ENCODE measurements at regions not wholly inside any gene's neighbourhood (a gene's known extent, or its start where the extent isn't known, plus 50 kb on each side); places are given as distances from the start of the nearest gene placed in this dataset.

DNA sequence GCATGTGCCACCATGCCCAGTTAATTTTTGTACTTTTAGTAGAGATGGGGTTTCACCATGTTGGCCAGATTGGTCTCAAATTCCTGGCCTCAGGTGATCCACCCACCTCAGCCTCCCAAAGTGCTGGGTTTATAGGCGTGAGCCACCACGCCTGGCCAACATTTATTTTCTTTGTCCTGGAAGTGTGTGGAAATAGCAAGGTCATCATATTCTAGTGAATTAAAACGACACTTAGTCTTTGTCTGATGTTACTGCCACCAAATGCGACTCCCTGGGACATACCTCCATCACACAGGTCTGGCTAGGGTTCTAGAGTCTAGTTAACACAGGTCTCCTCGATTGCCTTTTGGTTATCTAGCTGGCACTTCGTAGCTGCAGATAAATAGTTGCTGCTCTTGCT, 203.1 kb downstream of the AASDH start:
- H3K27ac ChIP-seq, result no peak overlapping the region
- DNase-seq (ENCODE audit: low spot score), result no peak
- H3K4me1 ChIP-seq (ENCODE audit: insufficient read depth), result peaks cover 11% of the 10 kb centered on the region
- H3K4me3 ChIP-seq, result no peak overlapping the region
- no peak overlapping the region for H3K4me2 ChIP-seq
- no peaks in the 10 kb centered on the region for H3K9me3 ChIP-seq (ENCODE audit: low read depth)
- no peaks in the 10 kb centered on the region for H4K20me1 ChIP-seq (ENCODE audit: insufficient read depth, poor library complexity, severe bottlenecking)
- H3K9me2 ChIP-seq (replicated peaks; ENCODE audit: insufficient read depth), result no peaks in the 10 kb centered on the region
- 87% methylated on average over 6 of the region's 6 CpGs for WGBS (ENCODE audit: low lambda C conversion rate, missing lambda C conversion rate)
- H3K27me3 ChIP-seq, result no peaks in the 10 kb centered on the region
- no peaks in the 10 kb centered on the region for H3K79me2 ChIP-seq
- no peak overlapping the region for H2AFZ ChIP-seq
- no peaks in the 10 kb centered on the region for H3K36me3 ChIP-seq (replicated peaks; ENCODE audit: insufficient read depth, low read depth)
- TF ChIP-seq, protein P1, sequence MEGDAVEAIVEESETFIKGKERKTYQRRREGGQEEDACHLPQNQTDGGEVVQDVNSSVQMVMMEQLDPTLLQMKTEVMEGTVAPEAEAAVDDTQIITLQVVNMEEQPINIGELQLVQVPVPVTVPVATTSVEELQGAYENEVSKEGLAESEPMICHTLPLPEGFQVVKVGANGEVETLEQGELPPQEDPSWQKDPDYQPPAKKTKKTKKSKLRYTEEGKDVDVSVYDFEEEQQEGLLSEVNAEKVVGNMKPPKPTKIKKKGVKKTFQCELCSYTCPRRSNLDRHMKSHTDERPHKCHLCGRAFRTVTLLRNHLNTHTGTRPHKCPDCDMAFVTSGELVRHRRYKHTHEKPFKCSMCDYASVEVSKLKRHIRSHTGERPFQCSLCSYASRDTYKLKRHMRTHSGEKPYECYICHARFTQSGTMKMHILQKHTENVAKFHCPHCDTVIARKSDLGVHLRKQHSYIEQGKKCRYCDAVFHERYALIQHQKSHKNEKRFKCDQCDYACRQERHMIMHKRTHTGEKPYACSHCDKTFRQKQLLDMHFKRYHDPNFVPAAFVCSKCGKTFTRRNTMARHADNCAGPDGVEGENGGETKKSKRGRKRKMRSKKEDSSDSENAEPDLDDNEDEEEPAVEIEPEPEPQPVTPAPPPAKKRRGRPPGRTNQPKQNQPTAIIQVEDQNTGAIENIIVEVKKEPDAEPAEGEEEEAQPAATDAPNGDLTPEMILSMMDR (IDR thresholded peaks at IDR 0.05; ENCODE audit: poor library complexity), result no peak
- no peak for TF ChIP-seq EZH2phosphoT487 (IDR thresholded peaks at IDR 0.05; ENCODE audit: low read depth, severe bottlenecking, unreplicated experiment)
- no peak for TF ChIP-seq EZH2 (IDR thresholded peaks at IDR 0.05; ENCODE audit: borderline replicate concordance)

- H3K27me3 ChIP-seq, result no peaks in the 10 kb centered on the region
- TF ChIP-seq, protein P1 (IDR thresholded peaks at IDR 0.05; ENCODE audit: poor library complexity), result no peak
- TF ChIP-seq EZH2 (IDR thresholded peaks at IDR 0.05; ENCODE audit: borderline replicate concordance) (no peak), EZH2phosphoT487 (IDR thresholded peaks at IDR 0.05; ENCODE audit: low read depth, severe bottlenecking, unreplicated experiment) (no peak)
- no peak overlapping the region for H2AFZ ChIP-seq
- no peak overlapping the region for H3K4me2 ChIP-seq
- no peaks in the 10 kb centered on the region for H3K36me3 ChIP-seq (replicated peaks; ENCODE audit: insufficient read depth, low read depth)
- no peaks in the 10 kb centered on the region for H3K9me3 ChIP-seq (ENCODE audit: low read depth)
- H3K79me2 ChIP-seq, result no peaks in the 10 kb centered on the region
- 87% methylated on average over 11 of the region's 11 CpGs for WGBS (ENCODE audit: low lambda C conversion rate, missing lambda C conversion rate)
- peaks cover 11% of the 10 kb centered on the region for H3K4me1 ChIP-seq (ENCODE audit: insufficient read depth)
- no peak overlapping the region for H3K4me3 ChIP-seq
- no peak overlapping the region for H3K27ac ChIP-seq
- H4K20me1 ChIP-seq (ENCODE audit: insufficient read depth, poor library complexity, severe bottlenecking), result no peaks in the 10 kb centered on the region
- no peaks in the 10 kb centered on the region for H3K9me2 ChIP-seq (replicated peaks; ENCODE audit: insufficient read depth)
- no peak for DNase-seq (ENCODE audit: low spot score)
Observed at GRCh38 chr4:56183344-56183959, 203.8 kb downstream of the AASDH start.

GRCh38 chr4:56182356-56182755, 204.9 kb downstream of the AASDH start:
- H2AFZ ChIP-seq, result no peak overlapping the region
- no peak for TF ChIP-seq EZH2 (IDR thresholded peaks at IDR 0.05; ENCODE audit: borderline replicate concordance)
- TF ChIP-seq, protein P1 (IDR thresholded peaks at IDR 0.05; ENCODE audit: poor library complexity), result no peak
- TF ChIP-seq EZH2phosphoT487 (IDR thresholded peaks at IDR 0.05; ENCODE audit: low read depth, severe bottlenecking, unreplicated experiment), result no peak
- H3K79me2 ChIP-seq, result no peaks in the 10 kb centered on the region
- no peaks in the 10 kb centered on the region for H3K9me3 ChIP-seq (ENCODE audit: low read depth)
- H3K9me2 ChIP-seq (replicated peaks; ENCODE audit: insufficient read depth), result no peaks in the 10 kb centered on the region
- H3K4me1 ChIP-seq (ENCODE audit: insufficient read depth), result peaks cover 5% of the 10 kb centered on the region
- H3K4me2 ChIP-seq, result no peak overlapping the region
- H3K4me3 ChIP-seq, result no peak overlapping the region
- H3K27me3 ChIP-seq, result no peaks in the 10 kb centered on the region
- H4K20me1 ChIP-seq (ENCODE audit: insufficient read depth, poor library complexity, severe bottlenecking), result no peaks in the 10 kb centered on the region
- no peaks in the 10 kb centered on the region for H3K36me3 ChIP-seq (replicated peaks; ENCODE audit: insufficient read depth, low read depth)
- WGBS (ENCODE audit: low lambda C conversion rate, missing lambda C conversion rate), result 84% methylated on average over 6 of the region's 6 CpGs
- no peak overlapping the region for H3K27ac ChIP-seq
- DNase-seq (ENCODE audit: low spot score), result no peak
